WERI-Rb-1 (cell line): ENCODE measurements at regions not wholly inside any gene's neighbourhood (a gene's known extent, or its start where the extent isn't known, plus 50 kb on each side); places are given as distances from the start of the nearest gene placed in this dataset.
A peak's percentile ranks its signal among the peaks of the same experiment; 100 is the strongest.

Experiments
- DNase-seq: peaks from one replicate; pipeline ENCODE4 v3.0.0-alpha.2; 2020
- H3K27ac ChIP-seq: fragments of 250-450 bp; sonication (Bioruptor Pico); 2 replicates; pipeline ENCODE4 v1.5.1; 2020; ENCODE audit warnings: mild to moderate bottlenecking, moderate library complexity
- H3K27me3 ChIP-seq: fragments of 250-450 bp; sonication (Bioruptor Pico); 2 replicates; pipeline ENCODE4 v1.5.1; 2021; ENCODE audit warnings: mild to moderate bottlenecking, low read depth, moderate library complexity; ENCODE audit not compliant: insufficient read depth, severe bottlenecking
- H3K36me3 ChIP-seq: fragments of 250-450 bp; sonication (Bioruptor Pico); 2 replicates; pipeline ENCODE4 v1.5.1; 2020; ENCODE audit warnings: mild to moderate bottlenecking, moderate library complexity
- H3K4me3 ChIP-seq: 2 replicates; pipeline ENCODE4 v1.5.1; 2011; ENCODE audit warnings: low read depth, mild to moderate bottlenecking, control low read depth, low read length
- H3K9me3 ChIP-seq: fragments of 250-450 bp; sonication (Bioruptor Pico); 2 replicates; pipeline ENCODE4 v1.5.1; 2021; ENCODE audit warnings: mild to moderate bottlenecking, moderate library complexity; ENCODE audit not compliant: severe bottlenecking
- TF ChIP-seq, protein P1 (sequence below): IDR thresholded peaks from 2 replicates; pipeline ENCODE4 v1.5.1; 2011; ENCODE audit warnings: low read depth, mild to moderate bottlenecking, control low read depth, inconsistent platforms, low read length

DNA sequence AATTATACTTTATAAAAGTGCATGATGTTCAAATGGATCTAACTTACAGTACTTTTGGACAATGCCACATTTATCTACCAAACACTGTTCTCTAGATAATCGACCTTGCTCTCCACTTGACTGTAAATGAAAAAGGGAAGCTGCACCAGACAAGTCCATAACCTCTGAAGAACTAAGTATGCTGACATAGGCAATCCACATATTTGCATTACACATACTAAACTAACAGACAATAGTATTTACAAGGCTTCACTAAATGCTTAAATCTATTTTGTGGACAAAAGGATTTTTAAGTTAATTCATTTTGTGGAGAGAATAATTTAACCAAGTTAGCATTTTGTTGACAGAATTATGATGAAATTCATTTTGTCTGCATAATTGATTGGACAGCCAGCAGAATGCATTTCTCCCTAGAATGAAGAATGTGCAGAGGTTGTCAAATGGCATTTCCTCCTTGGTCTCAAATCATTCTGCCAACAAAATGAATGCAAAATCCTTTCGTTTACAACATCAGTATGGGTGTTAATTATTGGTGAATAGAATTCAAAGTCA is 520.9 kb downstream of the CPS1 start:
- H3K9me3 ChIP-seq, result no peaks in the 10 kb centered on the region
- no peaks in the 10 kb centered on the region for H3K27me3 ChIP-seq
- TF ChIP-seq, protein P1, sequence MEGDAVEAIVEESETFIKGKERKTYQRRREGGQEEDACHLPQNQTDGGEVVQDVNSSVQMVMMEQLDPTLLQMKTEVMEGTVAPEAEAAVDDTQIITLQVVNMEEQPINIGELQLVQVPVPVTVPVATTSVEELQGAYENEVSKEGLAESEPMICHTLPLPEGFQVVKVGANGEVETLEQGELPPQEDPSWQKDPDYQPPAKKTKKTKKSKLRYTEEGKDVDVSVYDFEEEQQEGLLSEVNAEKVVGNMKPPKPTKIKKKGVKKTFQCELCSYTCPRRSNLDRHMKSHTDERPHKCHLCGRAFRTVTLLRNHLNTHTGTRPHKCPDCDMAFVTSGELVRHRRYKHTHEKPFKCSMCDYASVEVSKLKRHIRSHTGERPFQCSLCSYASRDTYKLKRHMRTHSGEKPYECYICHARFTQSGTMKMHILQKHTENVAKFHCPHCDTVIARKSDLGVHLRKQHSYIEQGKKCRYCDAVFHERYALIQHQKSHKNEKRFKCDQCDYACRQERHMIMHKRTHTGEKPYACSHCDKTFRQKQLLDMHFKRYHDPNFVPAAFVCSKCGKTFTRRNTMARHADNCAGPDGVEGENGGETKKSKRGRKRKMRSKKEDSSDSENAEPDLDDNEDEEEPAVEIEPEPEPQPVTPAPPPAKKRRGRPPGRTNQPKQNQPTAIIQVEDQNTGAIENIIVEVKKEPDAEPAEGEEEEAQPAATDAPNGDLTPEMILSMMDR, result no peak
- no peak for DNase-seq
- no peaks in the 10 kb centered on the region for H3K36me3 ChIP-seq
- H3K27ac ChIP-seq, result no peak overlapping the region
- no peak overlapping the region for H3K4me3 ChIP-seq

DNA sequence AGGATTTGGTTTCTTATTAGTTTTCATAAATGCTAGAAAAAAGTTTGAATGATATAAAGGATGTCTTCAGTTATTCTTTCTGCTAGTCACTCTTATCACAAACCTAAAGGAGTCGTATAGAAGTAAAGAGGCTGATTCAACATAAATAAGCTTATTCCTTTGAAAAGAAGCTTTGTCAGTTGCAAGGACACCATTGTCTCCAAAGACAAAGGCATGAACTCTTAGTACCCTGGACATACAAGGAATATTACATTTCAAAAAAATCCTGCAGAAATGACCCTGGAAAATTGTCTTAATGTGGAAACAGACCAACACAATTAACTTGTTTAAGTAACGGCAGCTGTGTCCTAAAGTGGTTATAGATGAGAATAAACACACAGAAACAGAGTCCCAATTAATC is 528.0 kb downstream of the CPS1 start:
- TF ChIP-seq, protein P1, result no peak

DNA sequence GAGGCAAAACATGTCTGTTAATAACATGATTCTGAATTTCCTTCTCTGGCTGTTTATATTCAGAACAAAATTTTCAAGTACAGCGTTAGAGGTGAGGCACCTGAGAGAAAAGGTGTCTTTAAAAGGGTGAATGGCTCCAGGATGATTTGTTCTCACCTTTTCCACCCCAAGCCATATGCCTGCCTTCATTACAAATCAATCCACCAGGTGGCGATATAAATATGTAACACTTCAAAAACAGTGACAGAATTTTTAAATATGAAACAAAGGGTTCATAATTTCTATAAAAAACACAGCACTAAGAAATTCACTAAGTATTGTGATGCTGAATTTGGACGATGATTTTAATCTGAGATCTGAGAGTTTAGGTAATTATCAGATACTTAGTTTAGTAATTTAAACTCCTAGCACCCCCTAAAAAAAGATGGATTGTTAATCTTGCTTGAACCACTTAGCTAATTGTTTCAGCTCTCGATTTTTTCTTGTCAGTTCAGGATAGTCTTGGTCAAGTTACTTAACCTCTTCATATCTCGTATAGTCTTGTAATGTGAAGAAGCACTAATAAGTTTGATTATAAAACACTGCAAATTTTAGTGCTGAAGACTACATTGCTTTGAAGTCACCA is 528.8 kb downstream of the CPS1 start:
- TF ChIP-seq, protein P1, result peak; percentile 33
- Histone ChIP-seq H3K27me3 (no peaks in the 10 kb centered on the region), H3K9me3 (no peaks in the 10 kb centered on the region), H3K36me3 (no peaks in the 10 kb centered on the region), H3K4me3 (no peak overlapping the region), H3K27ac (no peak overlapping the region)
- DNase-seq, result peak; percentile 29

More for the DNA sequence above, 528.0 kb downstream of the CPS1 start:
- H3K4me3 ChIP-seq, result no peak overlapping the region
- H3K27ac ChIP-seq, result no peak overlapping the region
- H3K9me3 ChIP-seq, result no peaks in the 10 kb centered on the region
- no peaks in the 10 kb centered on the region for H3K27me3 ChIP-seq
- DNase-seq, result no peak
- H3K36me3 ChIP-seq, result no peaks in the 10 kb centered on the region

DNA sequence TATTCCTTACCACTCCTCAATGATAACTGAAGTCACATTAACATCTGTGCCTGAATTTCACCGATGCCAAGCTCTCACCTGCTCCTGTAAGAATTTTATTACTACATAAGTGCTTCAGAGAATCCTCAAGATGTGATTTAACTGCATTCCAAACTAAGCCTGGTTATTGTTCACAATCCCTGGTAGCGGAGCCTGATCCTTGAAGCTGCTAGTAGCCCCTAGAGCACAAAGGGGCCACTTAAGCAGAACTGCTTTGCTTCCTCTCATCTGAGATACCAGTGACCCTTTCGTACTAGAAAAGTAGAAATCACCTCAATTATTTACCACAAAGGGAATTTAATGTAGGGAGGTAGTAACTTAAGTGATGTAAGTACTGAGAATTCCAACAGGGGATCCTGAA is 529.6 kb downstream of the CPS1 start:
- Histone ChIP-seq H3K4me3 (no peak overlapping the region), H3K27me3 (no peaks in the 10 kb centered on the region), H3K9me3 (no peaks in the 10 kb centered on the region), H3K36me3 (no peaks in the 10 kb centered on the region), H3K27ac (no peak overlapping the region)
- TF ChIP-seq, protein P1, result no peak
- no peak for DNase-seq

DNA sequence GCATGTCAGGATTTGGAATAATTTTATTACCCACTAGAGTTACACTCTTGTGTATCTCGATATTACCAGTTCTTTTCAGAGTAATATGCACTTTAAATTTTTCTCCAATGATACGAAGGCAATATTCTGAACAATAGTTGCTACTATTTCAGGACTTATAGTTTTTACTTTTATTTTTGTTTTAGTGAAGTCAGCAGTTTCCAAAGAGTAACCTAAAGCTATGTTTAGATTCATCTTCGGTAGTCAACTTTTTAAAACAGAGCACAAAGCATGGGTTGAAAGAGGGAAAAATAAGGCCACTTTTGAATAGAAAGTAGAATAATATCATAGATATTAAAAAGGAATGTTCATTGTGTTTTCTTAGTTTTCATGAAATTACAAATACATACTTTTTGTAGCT is 532.7 kb downstream of the CPS1 start:
- Histone ChIP-seq H3K9me3 (no peaks in the 10 kb centered on the region), H3K4me3 (no peak overlapping the region), H3K27me3 (no peaks in the 10 kb centered on the region), H3K27ac (no peak overlapping the region), H3K36me3 (no peaks in the 10 kb centered on the region)
- TF ChIP-seq, protein P1, result no peak
- no peak for DNase-seq
